RPMI8226 (cell line): ENCODE measurements at regions not wholly inside any gene's neighbourhood (a gene's known extent, or its start where the extent isn't known, plus 50 kb on each side); places are given as distances from the start of the nearest gene placed in this dataset.
"Not testable (repeated sequence)": the region's sequence is repeated elsewhere in the genome, so short reads cannot be mapped to it uniquely, and the experiment has no call there.

Experiments
- DNase-seq: peaks from one replicate; pipeline ENCODE4 v3.0.0-alpha.2; 2015

- no peak for DNase-seq
Observed at GRCh38 chr12:89087876-89088275, 264.4 kb downstream of the DUSP6 start.

DNA sequence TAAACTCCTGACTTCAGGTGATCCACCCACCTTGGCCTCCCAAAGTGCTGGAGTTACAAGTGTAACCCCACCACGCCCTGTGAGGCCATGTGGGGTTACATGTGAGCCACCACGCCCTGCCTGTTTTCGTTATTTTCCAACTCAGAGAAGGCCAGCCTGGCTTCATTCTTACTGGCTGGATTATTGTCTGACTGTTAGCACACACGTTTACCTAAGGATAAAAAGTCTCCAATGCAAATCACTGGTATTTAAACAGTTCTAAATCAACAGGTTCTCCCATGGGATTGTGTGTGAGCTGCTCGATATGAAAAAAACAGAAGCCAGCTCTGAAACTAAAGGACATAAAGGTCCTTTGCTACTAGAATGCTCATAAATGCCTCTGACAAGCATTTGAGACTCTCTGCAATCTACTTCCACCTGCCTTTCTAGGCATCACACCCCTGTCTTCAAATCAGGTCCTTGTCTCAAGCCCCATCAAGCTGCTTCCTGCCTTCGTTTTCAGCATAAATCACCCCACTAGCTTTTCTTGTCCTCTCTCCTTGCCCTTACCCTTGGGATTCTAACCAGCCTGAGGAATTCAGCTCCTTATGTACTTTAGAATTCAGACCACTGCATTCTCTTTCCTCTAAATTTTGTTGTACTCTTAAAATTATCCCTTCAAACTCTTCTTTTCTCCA is 265.0 kb downstream of the DUSP6 start:
- no peak for DNase-seq

DNA sequence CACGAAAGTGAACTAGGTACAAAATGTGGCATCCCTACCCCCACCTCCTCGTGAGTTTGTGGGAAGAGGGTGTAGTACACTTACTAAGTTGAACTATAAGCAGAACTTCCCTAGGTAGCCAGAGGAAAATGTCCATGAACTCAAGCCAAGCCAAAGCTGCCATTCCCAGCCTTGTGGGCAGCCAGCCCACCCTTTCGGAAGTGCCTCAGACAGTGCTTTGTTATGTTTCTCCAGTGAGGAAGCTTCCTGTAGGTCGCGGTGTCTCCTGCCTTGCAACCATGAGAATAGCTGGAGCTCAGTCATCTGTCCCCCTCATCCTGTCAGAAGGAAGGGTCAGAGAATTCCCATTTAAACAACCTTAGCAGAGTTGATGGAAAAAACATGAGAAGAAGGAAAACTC is 266.9 kb downstream of the DUSP6 start:
- DNase-seq: no peak

- no peak for DNase-seq
Observed at GRCh38 chr12:89084751-89085150, 267.6 kb downstream of the DUSP6 start.

DNA sequence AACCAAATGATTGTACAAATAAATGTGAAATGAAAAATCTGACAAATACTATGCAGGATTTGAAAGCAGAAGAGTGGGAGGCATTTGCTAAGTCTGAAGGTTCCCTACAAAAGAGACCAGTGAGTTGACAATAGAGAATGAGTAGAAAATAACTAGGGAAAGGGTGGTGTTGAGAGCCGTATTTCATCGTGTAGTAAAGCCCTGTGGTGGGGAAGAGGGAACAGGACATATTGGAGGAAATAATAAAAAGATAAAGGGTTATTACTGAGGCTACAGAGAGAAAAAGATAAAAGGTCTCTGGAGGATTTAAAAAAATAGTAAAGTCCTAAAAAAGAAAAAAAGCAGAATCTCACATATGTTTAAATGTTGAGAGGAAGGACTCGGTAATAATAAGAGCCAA is 268.8 kb downstream of the DUSP6 start:
- no peak for DNase-seq

DNA sequence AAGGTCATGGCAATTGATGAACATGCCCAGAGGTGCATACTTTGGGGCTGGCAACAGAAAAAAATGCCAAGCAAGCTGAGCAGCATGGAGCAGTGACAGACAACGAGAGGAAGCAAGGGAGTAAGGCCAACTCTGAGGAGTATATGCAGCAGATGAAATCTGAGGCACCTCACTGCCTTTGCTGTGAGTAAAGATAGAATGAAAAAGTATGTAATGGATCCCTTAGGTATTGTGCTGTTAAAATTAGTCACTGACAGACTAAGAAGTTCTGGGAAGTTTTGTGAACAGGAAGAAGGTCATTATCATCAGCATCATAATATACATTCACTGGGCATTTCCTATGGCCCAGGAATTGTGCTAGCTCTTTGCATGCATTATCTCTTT is 269.9 kb downstream of the DUSP6 start:
- DNase-seq: no peak

GRCh38 chr12:89081719-89082369 is 270.5 kb downstream of the DUSP6 start:
- DNase-seq: no peak

DNA sequence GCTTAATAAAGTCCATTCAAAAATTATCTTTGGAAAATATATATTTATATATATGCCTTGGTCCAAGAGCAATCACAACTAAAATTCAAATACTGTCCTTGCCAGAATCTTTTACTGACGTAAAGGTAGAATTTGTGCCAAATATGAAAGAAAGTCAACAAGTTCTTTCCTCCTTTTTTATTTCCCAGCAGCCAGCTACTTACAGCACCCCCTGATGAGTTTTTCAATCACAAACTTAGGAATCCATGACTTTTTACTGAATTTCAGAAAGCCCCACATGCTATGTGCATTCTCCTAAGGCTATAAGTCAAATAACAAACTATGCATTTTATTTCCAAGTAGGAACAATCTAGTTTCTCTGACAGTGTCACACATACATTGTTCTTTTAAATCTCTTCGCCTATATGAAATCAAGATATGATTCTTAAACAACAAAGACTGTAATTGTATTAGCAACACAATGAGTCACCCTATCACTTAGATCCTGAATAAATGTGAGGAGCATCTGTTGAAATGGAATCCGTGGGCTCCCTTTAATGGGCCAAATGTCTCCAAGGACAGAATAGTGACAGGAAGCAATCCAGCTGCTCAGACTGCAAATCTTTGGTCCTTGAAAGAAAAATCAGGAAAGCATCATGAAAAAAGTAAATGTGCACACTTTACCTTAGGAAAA is 271.4 kb downstream of the DUSP6 start:
- DNase-seq: no peak

DNA sequence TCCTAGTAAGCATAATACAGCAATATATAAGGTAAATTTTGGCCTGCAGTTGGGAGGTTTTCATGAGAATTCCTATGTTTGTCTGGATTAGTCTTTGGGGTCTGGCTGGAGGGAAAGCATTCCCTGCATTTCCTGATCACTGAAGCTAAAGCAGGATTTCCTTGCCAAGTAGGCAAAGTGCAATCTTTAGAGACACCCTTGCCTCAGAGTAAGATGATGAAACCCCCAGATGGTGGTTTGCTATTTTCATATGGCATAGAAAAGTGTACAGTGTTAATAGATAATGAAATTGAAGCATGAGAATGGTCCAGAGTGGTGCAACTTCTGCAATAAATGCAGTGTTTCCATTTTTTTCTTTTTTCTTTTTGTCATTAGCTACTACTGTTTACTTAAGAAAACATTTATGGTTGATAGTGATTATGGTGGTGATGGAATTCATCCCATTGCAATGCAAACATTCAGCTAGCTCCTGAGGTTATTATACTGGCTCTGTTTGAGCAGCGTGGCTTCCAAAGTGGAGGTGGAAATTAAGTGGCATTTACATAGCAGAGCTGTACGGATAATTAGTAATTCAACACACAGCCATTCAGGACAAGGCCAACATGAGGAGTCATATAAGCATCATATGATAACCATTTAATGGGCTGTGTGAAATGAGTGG is 276.3 kb downstream of the DUSP6 start:
- no peak for DNase-seq

DNA sequence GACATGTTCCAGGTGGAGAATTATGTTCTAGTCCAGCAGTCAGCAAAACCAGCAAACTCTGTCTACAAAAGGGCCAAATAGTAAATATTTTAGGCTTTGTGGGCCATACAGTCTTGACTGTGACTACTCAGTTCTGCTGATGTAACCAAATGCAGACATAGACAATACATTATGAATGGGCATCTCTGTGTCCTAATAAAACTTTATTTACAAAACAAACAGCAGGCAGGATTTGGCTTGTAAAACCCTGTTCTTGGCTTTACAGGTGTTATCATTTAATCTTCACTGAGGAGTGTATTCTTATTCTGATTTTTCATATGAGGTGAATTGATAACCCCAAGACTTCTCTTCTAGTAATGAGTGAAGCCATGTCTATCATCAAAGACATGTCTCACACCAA is 278.6 kb downstream of the DUSP6 start:
- no peak for DNase-seq

DNA sequence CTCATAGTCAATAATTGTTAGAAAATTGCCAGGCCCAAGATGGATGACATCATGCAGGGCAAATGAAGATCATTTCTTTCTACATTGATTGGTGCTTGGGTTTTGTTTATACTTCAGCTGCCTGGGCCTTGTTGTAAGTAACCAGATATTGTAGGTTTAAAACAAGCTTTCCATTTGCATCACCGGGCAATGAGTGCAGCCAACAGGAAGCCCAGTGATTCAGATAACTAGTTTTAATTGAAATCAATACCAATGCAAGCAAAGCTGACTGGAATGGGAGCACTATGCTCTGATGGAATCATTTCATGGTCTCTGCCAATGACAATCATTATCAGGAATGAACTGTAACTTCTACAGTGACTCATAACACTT is 279.3 kb downstream of the DUSP6 start:
- DNase-seq: no peak

DNA sequence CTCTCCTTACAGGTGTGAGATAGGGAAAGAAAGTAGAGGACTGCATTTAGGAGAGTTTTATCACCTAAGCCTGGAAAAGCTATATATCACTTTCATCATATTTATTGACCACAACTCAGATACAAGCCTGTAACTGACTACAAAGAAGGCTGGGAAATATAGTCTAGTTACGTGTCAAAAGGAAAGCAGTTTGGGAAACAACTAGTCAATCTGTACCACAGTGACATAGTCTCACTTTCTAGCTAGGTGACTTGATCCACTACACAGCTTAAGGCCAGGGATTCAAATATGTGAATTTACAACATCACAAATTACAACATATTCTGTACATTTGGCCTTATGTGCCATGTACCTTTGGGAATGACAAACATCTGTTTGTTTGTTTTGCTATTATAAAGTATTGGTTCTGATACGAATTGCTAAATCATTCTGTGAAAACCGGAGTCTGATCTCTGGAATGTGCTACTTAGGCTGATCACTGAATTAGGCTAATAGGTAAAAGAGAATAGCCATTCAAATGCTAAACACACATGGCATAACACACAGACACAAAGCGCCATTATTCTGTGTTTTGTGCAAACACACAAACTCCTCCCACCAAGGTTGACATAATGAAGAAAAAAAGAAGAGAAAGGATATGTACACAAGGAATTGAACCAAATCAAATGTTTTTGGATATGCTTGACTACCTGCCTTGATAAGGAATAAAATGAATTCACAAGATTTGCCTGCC is 279.8 kb downstream of the DUSP6 start:
- no peak for DNase-seq

- DNase-seq: no peak
Observed at GRCh38 chr12:89070603-89071002, 281.7 kb downstream of the DUSP6 start.

DNA sequence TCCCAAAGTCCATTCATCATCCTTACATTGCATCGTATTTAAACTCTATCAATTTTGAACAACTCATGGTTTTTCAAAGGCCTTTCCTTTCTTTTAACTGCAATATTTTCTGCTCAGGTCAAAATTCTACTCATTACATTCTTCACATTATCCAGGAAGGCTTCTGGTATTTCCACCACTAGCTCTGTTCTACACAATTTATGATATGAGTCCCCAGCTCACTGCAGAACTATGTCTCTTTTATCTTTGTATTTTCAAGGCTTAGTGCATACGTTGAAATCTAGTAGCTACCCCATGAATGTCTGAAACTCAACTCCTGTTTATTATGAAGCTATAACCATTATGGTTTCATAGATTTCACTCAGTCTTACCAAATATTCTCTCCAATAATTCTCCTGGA is 282.9 kb downstream of the DUSP6 start:
- DNase-seq: no peak

- DNase-seq: no peak
Observed at GRCh38 chr12:89067421-89068187, 284.7 kb downstream of the DUSP6 start.

GRCh38 chr12:89064780-89065179 is 287.5 kb downstream of the DUSP6 start:
- no peak for DNase-seq

GRCh38 chr12:89064151-89064550 is 288.1 kb downstream of the DUSP6 start:
- no peak for DNase-seq

- DNase-seq: no peak
Observed at GRCh38 chr12:89062996-89063395, 289.3 kb downstream of the DUSP6 start.

GRCh38 chr12:89059721-89060541 is 292.4 kb downstream of the DUSP6 start:
- DNase-seq: no peak

DNA sequence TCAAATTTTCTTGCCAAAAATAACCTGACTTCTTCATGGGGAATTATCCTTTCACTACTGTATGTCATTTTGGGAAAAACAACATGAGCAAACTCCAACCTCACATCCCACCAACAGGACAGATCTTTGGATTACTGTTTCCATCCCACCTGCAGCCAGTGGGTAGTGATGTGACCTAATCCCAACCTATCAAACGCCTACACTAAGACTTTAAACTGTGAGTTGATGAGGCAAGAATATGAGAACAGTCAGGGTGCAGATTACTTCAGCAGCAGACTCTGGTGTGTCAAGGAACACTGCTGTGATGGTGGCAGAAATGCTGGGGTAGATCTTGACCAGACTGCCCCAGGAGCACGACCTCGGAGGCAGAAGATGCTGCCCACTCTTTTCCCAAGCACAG is 293.2 kb downstream of the DUSP6 start:
- no peak for DNase-seq

DNA sequence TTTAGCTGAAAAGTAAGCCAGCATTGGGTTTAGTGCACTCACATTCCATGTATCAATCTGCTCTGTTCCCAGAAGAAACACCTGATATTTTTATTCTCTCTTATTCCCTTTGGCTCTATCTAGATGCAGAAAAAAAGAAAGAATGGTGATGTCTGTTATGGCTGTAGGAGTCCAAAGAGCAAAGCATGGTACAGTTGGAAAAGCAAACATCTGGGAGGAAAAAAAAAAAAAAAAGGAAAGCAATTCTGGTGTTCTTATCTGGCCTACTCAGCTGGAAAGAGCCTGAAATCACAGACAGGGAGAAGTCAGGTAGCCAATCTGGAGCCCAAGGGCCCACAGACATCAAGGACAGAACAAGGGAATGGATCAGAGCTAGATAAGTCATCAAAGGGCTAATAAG is 293.9 kb downstream of the DUSP6 start:
- DNase-seq: no peak

DNA sequence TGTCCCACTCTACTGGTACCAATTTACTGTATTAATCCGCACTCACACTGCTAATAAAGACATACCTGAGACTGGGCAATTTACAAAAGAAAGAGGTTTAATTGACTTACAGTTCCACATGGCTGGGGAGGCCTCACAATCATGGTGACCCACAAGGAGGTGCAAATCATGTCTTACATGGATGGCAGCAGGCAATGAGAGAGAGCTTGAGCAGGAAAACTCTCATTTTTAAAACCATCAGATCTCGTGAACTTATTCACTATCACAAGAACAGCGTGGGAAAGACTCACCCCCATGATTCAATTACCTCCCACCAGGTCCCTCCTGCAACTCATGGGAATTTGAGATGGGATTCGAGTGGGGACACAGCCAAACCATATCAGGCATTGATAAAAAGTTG is 298.5 kb downstream of the DUSP6 start:
- not testable (repeated sequence) for DNase-seq
